ENCODE measurements at regions not wholly inside any gene's neighbourhood (a gene's known extent, or its start where the extent isn't known, plus 50 kb on each side); places are given as distances from the start of the nearest gene placed in this dataset.
A peak's percentile ranks its signal among the peaks of the same experiment; 100 is the strongest.

GRCh38 chr1:62917314-62917713 lies 133.4 kb downstream of the ATG4C start:
- DNase-seq (ENCODE audit: low read depth in 3 of 3), result no peak

- no peak for DNase-seq (ENCODE audit: low read depth in 3 of 3)
Observed at GRCh38 chr1:62917805-62918204, 133.9 kb downstream of the ATG4C start.

GRCh38 chr1:62918700-62919099 lies 134.8 kb downstream of the ATG4C start:
- no peak for DNase-seq (ENCODE audit: low read depth in 3 of 3)

- DNase-seq (ENCODE audit: low read depth in 3 of 3), result no peak
Observed at GRCh38 chr1:62922006-62922405, 138.1 kb downstream of the ATG4C start.

- DNase-seq (ENCODE audit: low read depth in 3 of 3), result no peak
Observed at GRCh38 chr1:62924983-62925790, 141.3 kb downstream of the ATG4C start.

- no peak for DNase-seq (ENCODE audit: low read depth in 3 of 3)
Observed at GRCh38 chr1:62926681-62927252, 142.8 kb downstream of the ATG4C start.

- DNase-seq (ENCODE audit: low read depth in 3 of 3), result no peak
Observed at GRCh38 chr1:62928885-62929284, 145.0 kb downstream of the ATG4C start.

GRCh38 chr1:62937634-62938296 lies 153.8 kb downstream of the ATG4C start:
- DNase-seq (ENCODE audit: low read depth in 3 of 3), result no peak

GRCh38 chr1:62941780-62942179 lies 157.8 kb downstream of the ATG4C start:
- no peak for DNase-seq (ENCODE audit: low read depth in 3 of 3)

GRCh38 chr1:62946511-62946910 lies 162.6 kb downstream of the ATG4C start:
- no peak for DNase-seq (ENCODE audit: low read depth in 3 of 3)

GRCh38 chr1:62951428-62951827 lies 167.5 kb downstream of the ATG4C start:
- no peak for DNase-seq (ENCODE audit: low read depth in 3 of 3)

GRCh38 chr1:62952596-62952995 lies 168.7 kb downstream of the ATG4C start:
- DNase-seq (ENCODE audit: low read depth in 3 of 3), result no peak

- DNase-seq (ENCODE audit: low read depth in 3 of 3), result no peak
Observed at GRCh38 chr1:62953633-62954032, 169.7 kb downstream of the ATG4C start.

GRCh38 chr1:62954758-62955157 lies 170.8 kb downstream of the ATG4C start:
- no peak for DNase-seq (ENCODE audit: low read depth in 3 of 3)

GRCh38 chr1:62955666-62956065 lies 171.7 kb downstream of the ATG4C start:
- DNase-seq (ENCODE audit: low read depth in 3 of 3), result no peak

- no peak for DNase-seq (ENCODE audit: low read depth in 3 of 3)
Observed at GRCh38 chr1:62962014-62962812, 178.3 kb downstream of the ATG4C start.

- peak in 1 of 3 experiments; percentile 16 for DNase-seq (ENCODE audit: low read depth in 3 of 3)
Observed at GRCh38 chr1:62962901-62963776, 179.2 kb downstream of the ATG4C start.

- DNase-seq (ENCODE audit: low read depth in 3 of 3), result no peak
Observed at GRCh38 chr1:62964141-62964540, 180.2 kb downstream of the ATG4C start.

GRCh38 chr1:62967031-62967430 lies 183.1 kb downstream of the ATG4C start:
- DNase-seq (ENCODE audit: low read depth in 3 of 3), result no peak

- DNase-seq (ENCODE audit: low read depth in 3 of 3), result no peak
Observed at GRCh38 chr1:62977366-62977765, 193.4 kb downstream of the ATG4C start.

GRCh38 chr1:62978741-62979140 lies 194.8 kb downstream of the ATG4C start:
- DNase-seq (ENCODE audit: low read depth in 3 of 3), result no peak

Data from stimulated activated CD4-positive, alpha-beta T cell treated with anti-CD3 and anti-CD28 coated beads, TNF-alpha, amount 100 ng/mL, for 24 hours (primary cell).